Stimulated activated naive B cell treated with anti-CD40 and anti-IgM and Interleukin-4, amounts not matched to agents 10 μg/mL and 1 μg/mL and 100 μg/mL, for 72 hours (primary cell): ENCODE measurements at regions not wholly inside any gene's neighbourhood (a gene's known extent, or its start where the extent isn't known, plus 50 kb on each side); places are given as distances from the start of the nearest gene placed in this dataset.
"Not testable (repeated sequence)": the region's sequence is repeated elsewhere in the genome, so short reads cannot be mapped to it uniquely, and the experiment has no call there.

Experiments
- ATAC-seq, 2 donors: fragments of 150-1000 bp; cut with Tn5 transposase; replicated peaks; 2 replicates each; pipeline ENCODE4 v1.10.0; 2021; ENCODE audit warnings: moderate library complexity in 1 of 2
- DNase-seq: peaks from one replicate; pipeline ENCODE4 v3.0.0; 2021
- H3K27ac Mint-ChIP-seq: one replicate; pipeline ENCODE4 v1.8.0; 2022; ENCODE audit warnings: mild to moderate bottlenecking, mixed read lengths
- H3K27me3 Mint-ChIP-seq, 2 donors: one replicate each; pipeline ENCODE4 v1.8.0; 2022; ENCODE audit warnings: mixed read lengths in 2 of 2
- H3K36me3 Mint-ChIP-seq, 2 donors: one replicate each; pipeline ENCODE4 v1.8.0; 2022; ENCODE audit warnings: mixed read lengths in 2 of 2, mild to moderate bottlenecking in 1 of 2
- H3K4me1 Mint-ChIP-seq, 2 donors: one replicate each; pipeline ENCODE4 v1.8.0; 2022; ENCODE audit warnings: mixed read lengths in 2 of 2, mild to moderate bottlenecking in 1 of 2
- H3K4me3 Mint-ChIP-seq, 2 donors: one replicate each; pipeline ENCODE4 v1.8.0; 2022; ENCODE audit warnings: mild to moderate bottlenecking in 2 of 2, mixed read lengths in 2 of 2, moderate library complexity in 1 of 2
- H3K9me3 Mint-ChIP-seq, 2 donors: one replicate each; pipeline ENCODE4 v1.8.0; 2022; ENCODE audit warnings: mixed read lengths in 2 of 2, mild to moderate bottlenecking in 1 of 2

DNA sequence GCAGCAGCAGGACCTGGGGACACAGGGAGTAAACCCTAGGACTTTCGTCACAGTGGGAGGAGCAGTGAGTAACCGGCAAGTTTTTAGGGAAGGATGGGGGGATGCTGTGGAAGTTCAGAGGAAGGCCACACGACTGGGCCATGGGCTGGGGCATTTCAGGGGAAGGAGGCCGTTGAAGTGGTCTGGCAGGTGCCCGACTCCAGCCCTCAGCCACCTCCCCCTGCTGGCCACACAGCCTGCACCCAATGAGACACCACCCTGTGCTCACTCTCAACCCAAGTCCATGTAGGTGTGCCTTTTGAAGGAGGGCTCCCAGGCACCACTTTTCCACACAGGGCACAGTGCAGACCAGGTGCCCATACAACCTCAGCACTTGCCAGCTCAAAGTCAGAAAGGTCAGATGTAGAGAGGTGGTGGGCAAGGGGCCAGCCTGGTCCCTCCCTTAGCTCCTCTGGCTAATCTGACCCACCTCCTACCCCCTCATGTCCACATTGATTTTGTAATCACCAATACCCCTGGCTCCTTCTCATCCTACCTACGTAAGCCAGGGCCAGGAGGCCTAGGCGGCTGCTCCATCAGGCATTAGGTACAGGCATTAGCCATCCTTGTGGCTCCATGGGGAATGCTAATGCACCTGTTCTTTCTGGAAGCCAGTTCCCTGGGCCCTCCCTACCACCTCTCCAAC is 211.2 kb downstream of the SMAD2 start:
- Mint-ChIP-seq H3K4me1 (no peaks in the 10 kb centered on the region), H3K27ac (no peak overlapping the region), H3K9me3 (no peaks in the 10 kb centered on the region), H3K4me3 (no peak overlapping the region), H3K27me3 (peaks cover 14 to 18% of the 10 kb centered on the region in 2 donors), H3K36me3 (no peaks in the 10 kb centered on the region)
- DNase-seq (no peak), ATAC-seq (no peak)

DNA sequence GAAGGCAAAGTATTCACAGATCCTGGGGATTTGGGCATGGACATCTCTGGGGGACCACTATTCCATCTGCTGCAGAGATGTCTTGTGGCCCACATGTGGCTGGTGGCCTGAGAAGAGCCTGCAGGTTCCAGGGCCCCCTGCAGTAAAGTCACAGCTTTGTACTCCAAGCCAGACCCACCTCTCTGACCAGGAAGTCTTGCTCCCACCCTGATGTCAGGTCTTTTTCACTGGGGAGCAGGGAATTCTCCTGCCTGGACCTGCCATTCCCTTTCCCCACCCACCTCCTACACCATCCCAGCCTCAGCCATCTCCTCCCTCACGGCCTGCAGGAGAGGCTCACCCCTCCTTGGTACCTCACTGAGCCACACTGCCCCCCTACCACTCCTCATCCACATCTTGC is 211.8 kb downstream of the SMAD2 start:
- no peak for ATAC-seq
- Mint-ChIP-seq H3K4me3 (no peak overlapping the region), H3K4me1 (no peaks in the 10 kb centered on the region), H3K27me3 (peaks cover 16 to 19% of the 10 kb centered on the region in 2 donors), H3K27ac (no peak overlapping the region), H3K36me3 (no peaks in the 10 kb centered on the region), H3K9me3 (no peaks in the 10 kb centered on the region)
- DNase-seq = no peak

DNA sequence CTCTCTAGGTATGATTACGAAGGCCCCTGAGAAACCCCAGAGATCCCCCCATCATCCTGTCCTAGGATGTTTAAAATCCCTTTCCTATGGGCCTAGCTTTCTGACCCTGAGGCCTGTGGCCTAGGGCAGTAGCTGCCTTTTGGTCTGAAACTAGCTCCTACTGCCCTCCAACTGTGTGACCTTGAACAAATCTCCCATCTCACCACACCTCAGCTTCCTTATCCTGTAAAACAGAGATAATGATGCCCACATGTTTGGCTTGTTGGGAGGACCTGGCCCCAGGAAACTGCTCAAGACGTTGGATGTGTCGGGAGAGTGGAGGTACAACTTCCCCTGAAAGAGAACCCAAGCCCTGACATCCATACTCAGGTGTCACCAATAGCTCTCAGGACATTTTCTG is 213.2 kb downstream of the SMAD2 start:
- Mint-ChIP-seq H3K9me3 (no peaks in the 10 kb centered on the region), H3K27me3 (peaks cover 8 to 13% of the 10 kb centered on the region in 2 donors), H3K4me3 (no peak overlapping the region), H3K36me3 (no peaks in the 10 kb centered on the region), H3K4me1 (no peaks in the 10 kb centered on the region), H3K27ac (no peak overlapping the region)
- DNase-seq (no peak), ATAC-seq (no peak)

- ATAC-seq = no peak
These were observed 213.8 kb downstream of the SMAD2 start for GRCh38 chr18:47716632-47717185.

DNA sequence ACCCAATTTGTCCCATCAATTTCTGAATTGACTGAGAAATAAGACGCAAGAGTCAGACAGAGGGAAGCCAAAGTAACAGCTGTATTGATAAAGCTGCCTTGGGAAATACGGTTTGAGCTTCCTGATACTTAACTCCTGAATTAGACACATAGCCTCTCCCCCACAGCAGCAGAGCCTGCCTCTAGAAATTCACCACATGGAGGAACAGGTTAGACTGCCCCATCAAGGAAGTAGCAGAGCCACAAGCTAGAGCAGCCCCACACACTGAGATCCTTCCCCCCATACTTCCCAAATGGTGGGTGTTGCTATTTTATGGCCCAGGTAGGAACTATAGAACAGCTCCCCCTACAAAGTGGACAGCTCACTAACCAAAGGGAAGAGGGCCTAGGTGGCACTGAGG is 220.0 kb downstream of the SMAD2 start:
- no peak overlapping the region for H3K27ac Mint-ChIP-seq
- H3K36me3 Mint-ChIP-seq = no peaks in the 10 kb centered on the region
- no peak for DNase-seq
- H3K4me1 Mint-ChIP-seq = peaks cover 5 to 8% of the 10 kb centered on the region in 2 donors
- H3K4me3 Mint-ChIP-seq = no peak overlapping the region
- ATAC-seq = no peak
- H3K27me3 Mint-ChIP-seq = peaks cover 0 to 5% of the 10 kb centered on the region in 2 donors
- H3K9me3 Mint-ChIP-seq = peaks cover 0 to 2% of the 10 kb centered on the region in 2 donors

More at GRCh38 chr18:47716632-47717185, 213.8 kb downstream of the SMAD2 start:
- no peak for DNase-seq
- H3K36me3 Mint-ChIP-seq = no peaks in the 10 kb centered on the region
- H3K4me3 Mint-ChIP-seq = no peak overlapping the region
- no peaks in the 10 kb centered on the region for H3K9me3 Mint-ChIP-seq
- no peaks in the 10 kb centered on the region for H3K4me1 Mint-ChIP-seq
- H3K27me3 Mint-ChIP-seq = peaks cover 8 to 13% of the 10 kb centered on the region in 2 donors
- no peak overlapping the region for H3K27ac Mint-ChIP-seq

- no peak for DNase-seq
- Mint-ChIP-seq H3K27me3 (peaks cover 0 to 7% of the 10 kb centered on the region in 2 donors), H3K4me1 (peaks cover 5 to 8% of the 10 kb centered on the region in 2 donors), H3K9me3 (peaks cover 0 to 5% of the 10 kb centered on the region in 2 donors), H3K36me3 (peaks cover 0 to 1% of the 10 kb centered on the region in 2 donors), H3K4me3 (no peak overlapping the region), H3K27ac (no peak overlapping the region)
- ATAC-seq = no peak
These were observed 220.9 kb downstream of the SMAD2 start for GRCh38 chr18:47709556-47709955.

- peaks cover 0 to 3% of the 10 kb centered on the region in 2 donors for H3K36me3 Mint-ChIP-seq
- DNase-seq = no peak
These were observed 222.3 kb downstream of the SMAD2 start for GRCh38 chr18:47708206-47708605.

DNA sequence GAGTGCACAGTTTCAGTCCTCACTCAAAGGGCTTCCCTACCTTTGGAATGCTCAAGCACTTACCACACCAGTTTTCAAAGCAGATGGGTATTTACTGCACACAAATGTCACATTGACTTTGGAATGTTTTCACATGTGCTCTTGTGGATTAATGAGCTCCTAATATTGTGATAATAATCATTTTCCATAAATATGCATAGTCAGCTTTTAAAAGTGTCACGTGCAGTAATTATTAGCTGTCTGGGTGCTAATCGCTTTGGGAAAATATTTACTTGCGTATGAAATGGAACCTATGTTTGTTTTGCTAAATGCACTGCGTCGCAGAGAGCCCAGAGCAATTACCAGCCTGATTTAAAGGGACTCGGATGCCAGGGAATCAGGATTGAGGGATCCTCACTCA is 229.3 kb downstream of the SMAD2 start:
- ATAC-seq (no peak), DNase-seq (no peak)
- peaks cover 0 to 3% of the 10 kb centered on the region in 2 donors for H3K36me3 Mint-ChIP-seq
- peaks cover 34 to 38% of the 10 kb centered on the region in 2 donors for H3K27me3 Mint-ChIP-seq
- peaks cover 0 to 6% of the 10 kb centered on the region in 2 donors for H3K9me3 Mint-ChIP-seq
- H3K27ac Mint-ChIP-seq = no peak overlapping the region
- H3K4me3 Mint-ChIP-seq = no peak overlapping the region
- no peaks in the 10 kb centered on the region for H3K4me1 Mint-ChIP-seq

More at GRCh38 chr18:47708206-47708605, 222.3 kb downstream of the SMAD2 start:
- Mint-ChIP-seq H3K27ac (no peak overlapping the region), H3K9me3 (peaks cover 0 to 6% of the 10 kb centered on the region in 2 donors), H3K4me1 (peaks cover 5 to 8% of the 10 kb centered on the region in 2 donors), H3K4me3 (no peak overlapping the region), H3K27me3 (peaks cover 0 to 3% of the 10 kb centered on the region in 2 donors)
- ATAC-seq = no peak

- H3K4me3 Mint-ChIP-seq = no peak overlapping the region
- H3K27ac Mint-ChIP-seq = no peak overlapping the region
- peaks cover 30% of the 10 kb centered on the region in 2 donors for H3K27me3 Mint-ChIP-seq
- no peaks in the 10 kb centered on the region for H3K36me3 Mint-ChIP-seq
- H3K9me3 Mint-ChIP-seq = no peaks in the 10 kb centered on the region
- no peak for DNase-seq
- H3K4me1 Mint-ChIP-seq = no peaks in the 10 kb centered on the region
- ATAC-seq = no peak
These were observed 233.6 kb downstream of the SMAD2 start for GRCh38 chr18:47696870-47697269.

GRCh38 chr18:47691611-47692010 is 238.8 kb downstream of the SMAD2 start:
- no peaks in the 10 kb centered on the region for H3K4me1 Mint-ChIP-seq
- DNase-seq = no peak
- no peaks in the 10 kb centered on the region for H3K9me3 Mint-ChIP-seq
- ATAC-seq = no peak
- H3K4me3 Mint-ChIP-seq = no peak overlapping the region
- peaks cover 8 to 13% of the 10 kb centered on the region in 2 donors for H3K27me3 Mint-ChIP-seq
- no peak overlapping the region for H3K27ac Mint-ChIP-seq
- H3K36me3 Mint-ChIP-seq = no peaks in the 10 kb centered on the region

- not testable (repeated sequence) for H3K4me3 Mint-ChIP-seq, H3K36me3 Mint-ChIP-seq, H3K9me3 Mint-ChIP-seq, H3K27ac Mint-ChIP-seq, H3K27me3 Mint-ChIP-seq, ATAC-seq, H3K4me1 Mint-ChIP-seq, DNase-seq
These were observed 239.7 kb downstream of the SMAD2 start for GRCh38 chr18:47690778-47691177.

DNA sequence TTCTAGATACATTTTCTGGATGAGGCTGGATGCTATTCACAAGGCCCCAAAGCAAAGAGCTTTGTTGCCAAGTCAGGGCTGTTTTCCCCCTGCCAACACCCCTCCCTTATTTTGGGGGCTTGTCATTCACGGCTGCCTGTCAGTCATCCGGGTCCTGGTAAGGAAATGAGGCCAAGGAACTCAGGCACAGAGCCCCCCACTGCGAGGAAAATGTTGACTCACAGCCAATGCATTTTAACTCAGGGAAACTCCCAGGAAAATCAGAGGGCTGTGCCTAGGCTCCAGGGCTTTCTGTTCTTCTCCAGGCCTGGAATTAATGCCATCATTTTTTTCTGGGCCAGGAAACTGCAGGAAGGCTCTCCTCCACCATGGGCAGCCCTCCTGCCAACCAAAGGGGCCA is 241.1 kb downstream of the SMAD2 start:
- H3K27ac Mint-ChIP-seq = no peak overlapping the region
- no peaks in the 10 kb centered on the region for H3K36me3 Mint-ChIP-seq
- no peak overlapping the region for H3K4me3 Mint-ChIP-seq
- no peaks in the 10 kb centered on the region for H3K9me3 Mint-ChIP-seq
- peaks cover under 1 to 2% of the 10 kb centered on the region in 2 donors for H3K4me1 Mint-ChIP-seq
- ATAC-seq = no peak
- DNase-seq = no peak
- peaks cover 5 to 7% of the 10 kb centered on the region in 2 donors for H3K27me3 Mint-ChIP-seq

DNA sequence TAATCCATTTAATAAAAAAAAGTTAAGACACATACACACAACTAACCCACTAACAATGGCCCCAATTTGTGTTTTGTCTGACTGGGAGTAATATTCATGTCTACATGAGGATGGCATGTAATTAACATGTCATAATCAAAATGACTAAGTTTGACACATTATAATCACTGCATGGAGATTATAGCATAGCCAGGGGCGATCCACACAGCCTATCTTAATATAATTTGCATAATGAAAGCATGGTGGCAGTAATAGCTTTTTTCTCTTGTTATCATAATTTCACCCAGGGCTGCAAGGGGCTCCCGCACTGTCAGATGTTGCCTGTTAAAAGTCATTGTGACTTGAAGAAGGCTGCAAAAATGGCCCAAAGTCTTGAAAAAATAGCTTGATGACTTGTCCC is 243.7 kb downstream of the SMAD2 start:
- H3K27ac Mint-ChIP-seq = no peak overlapping the region
- DNase-seq (no peak), ATAC-seq (no peak)
- H3K4me3 Mint-ChIP-seq = no peak overlapping the region
- no peaks in the 10 kb centered on the region for H3K9me3 Mint-ChIP-seq
- peaks cover 16 to 26% of the 10 kb centered on the region in 2 donors for H3K4me1 Mint-ChIP-seq
- H3K36me3 Mint-ChIP-seq = no peaks in the 10 kb centered on the region
- peaks cover 5 to 7% of the 10 kb centered on the region in 2 donors for H3K27me3 Mint-ChIP-seq

DNA sequence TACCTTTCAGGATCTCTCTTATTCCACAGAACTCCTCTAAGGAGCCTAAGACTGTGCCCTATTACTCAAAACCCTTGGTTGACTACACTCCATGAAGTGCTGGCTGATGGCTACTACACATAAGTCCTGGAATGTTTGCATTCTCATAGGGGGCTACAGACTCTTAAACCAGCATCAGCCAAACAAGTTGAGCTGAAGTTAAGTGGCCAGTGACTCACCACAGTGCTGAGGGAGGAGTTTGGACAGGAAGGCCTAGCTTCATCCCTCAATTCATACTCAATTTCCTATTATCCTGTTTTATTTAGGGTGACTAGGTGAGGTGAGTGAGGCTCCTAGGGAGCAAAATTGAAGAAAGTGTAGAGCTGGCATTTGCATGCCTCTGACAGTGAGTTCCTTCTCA is 246.7 kb downstream of the SMAD2 start:
- Mint-ChIP-seq H3K4me1 (peaks cover 32 to 56% of the 10 kb centered on the region in 2 donors), H3K4me3 (no peak overlapping the region), H3K27me3 (peaks cover 0 to 7% of the 10 kb centered on the region in 2 donors), H3K27ac (no peak overlapping the region), H3K9me3 (no peaks in the 10 kb centered on the region), H3K36me3 (no peaks in the 10 kb centered on the region)
- DNase-seq = no peak
- ATAC-seq = no peak

DNA sequence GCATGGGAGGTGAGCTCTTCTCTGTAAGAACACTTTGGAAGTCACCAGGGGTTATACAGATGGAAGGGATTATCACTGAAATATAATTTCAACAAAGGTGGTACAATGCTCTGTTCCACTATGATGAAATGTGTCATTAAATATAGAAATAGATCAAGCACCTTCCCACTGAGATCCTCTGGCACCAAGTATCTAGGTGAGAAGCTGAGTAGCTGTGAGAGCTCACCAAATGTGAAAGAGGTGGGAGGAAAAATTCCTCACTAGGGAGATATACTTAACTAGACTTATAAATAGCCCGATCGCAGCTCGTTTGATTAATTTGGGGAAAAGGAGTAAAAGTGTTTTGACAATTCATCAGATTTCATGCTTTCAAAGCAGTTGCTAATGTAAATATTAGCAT is 247.6 kb downstream of the SMAD2 start:
- no peak for ATAC-seq
- peaks cover 35 to 63% of the 10 kb centered on the region in 2 donors for H3K4me1 Mint-ChIP-seq
- H3K27ac Mint-ChIP-seq = peak overlapping the region; percentile 11
- H3K4me3 Mint-ChIP-seq = no peak overlapping the region
- H3K9me3 Mint-ChIP-seq = no peaks in the 10 kb centered on the region
- H3K36me3 Mint-ChIP-seq = no peaks in the 10 kb centered on the region
- peaks cover 0 to 6% of the 10 kb centered on the region in 2 donors for H3K27me3 Mint-ChIP-seq
- DNase-seq = no peak
